T-cell (primary cell): ENCODE measurements at regions not wholly inside any gene's neighbourhood (a gene's known extent, or its start where the extent isn't known, plus 50 kb on each side); places are given as distances from the start of the nearest gene placed in this dataset.

Source experiments
- ATAC-seq, 4 experiments: fragments of 200-7000 bp in 3 of 4; fragments of 150-1000 bp in 1 of 4; cut with Tn5 transposase; replicated peaks in 1 of 4; 1 replicate in 3 of 4; 2 replicates in 1 of 4; pipeline ENCODE4 v1.10.0; 2021; ENCODE audit warnings: moderate library complexity in 3 of 4, mild to moderate bottlenecking in 2 of 4, moderate number of reproducible peaks in 1 of 4
- CTCF ChIA-PET, 2 donors: fragments of 300-600 bp; sonication (Branson Sonifier 250); formaldehyde crosslinking; loops; one replicate each; lab custom pipeline; 2022; ENCODE audit warnings: antibody characterized with exemption in 2 of 2; lab: Charles Lee
- POLR2A ChIA-PET, 2 donors: fragments of 300-600 bp; sonication (Branson Sonifier 250); formaldehyde crosslinking; loops; one replicate each; lab custom pipeline; 2022; ENCODE audit warnings: antibody characterized with exemption in 2 of 2; lab: Charles Lee
- DNase-seq, 35 experiments: peaks; one replicate each; pipeline versions ENCODE4 v3.0.0 to v3.0.0-alpha.2; 2013 to 2023
- H3K27ac ChIP-seq: one replicate; pipeline ENCODE4 v1.5.1; 2013; ENCODE audit warnings: low read length
- H3K27me3 ChIP-seq, 2 experiments: replicated peaks in 1 of 2; 1 replicate in 1 of 2; 2 replicates in 1 of 2; pipeline versions ENCODE4 v1.6.1 to v1.7.0; 2013; ENCODE audit warnings: low read length in 1 of 2, mixed read lengths in 1 of 2; ENCODE audit not compliant: control insufficient read depth in 2 of 2, insufficient read depth in 2 of 2; ENCODE audit errors: extremely low read depth in 1 of 2
- H3K36me3 ChIP-seq, 2 donors: 1 replicate in 1 of 2; 2 replicates in 1 of 2; pipeline versions ENCODE4 v1.6.1 to v1.7.0; 2013; ENCODE audit warnings: low read length in 1 of 2; ENCODE audit not compliant: control insufficient read depth in 2 of 2, insufficient read depth in 1 of 2; ENCODE audit errors: extremely low read depth in 1 of 2
- H3K4me1 ChIP-seq, 2 experiments: 1 replicate in 1 of 2; 2 replicates in 1 of 2; pipeline versions ENCODE4 v1.6.1 to v1.7.0; 2013; ENCODE audit warnings: low read length in 2 of 2, mixed read lengths in 1 of 2; ENCODE audit not compliant: insufficient read depth in 2 of 2, control insufficient read depth in 1 of 2; ENCODE audit errors: extremely low read depth in 1 of 2
- H3K4me3 ChIP-seq, 2 donors: 1 replicate in 1 of 2; 2 replicates in 1 of 2; pipeline versions ENCODE4 v1.5.1 to v1.7.0; 2013; ENCODE audit warnings: mild to moderate bottlenecking in 2 of 2, low read length in 1 of 2, moderate library complexity in 1 of 2; ENCODE audit not compliant: control insufficient read depth in 1 of 2; ENCODE audit errors: extremely low read depth in 1 of 2
- H3K9me3 ChIP-seq: 2 replicates; pipeline ENCODE4 v1.7.0; 2013
- H3K27ac Mint-ChIP-seq, 2 donors: one replicate each; pipeline ENCODE4 v1.8.0; 2020 to 2021; ENCODE audit warnings: mild to moderate bottlenecking in 2 of 2, mixed read lengths in 2 of 2
- H3K27me3 Mint-ChIP-seq, 2 donors: one replicate each; pipeline ENCODE4 v1.8.0; 2021 to 2022; ENCODE audit warnings: mixed read lengths in 2 of 2
- H3K36me3 Mint-ChIP-seq: one replicate; pipeline ENCODE4 v1.8.0; 2021; ENCODE audit warnings: mixed read lengths
- H3K4me1 Mint-ChIP-seq, 3 donors: one replicate each; pipeline ENCODE4 v1.8.0; 2020 to 2022; ENCODE audit warnings: mixed read lengths in 3 of 3, mild to moderate bottlenecking in 1 of 3
- H3K4me3 Mint-ChIP-seq, 3 donors: one replicate each; pipeline ENCODE4 v1.8.0; 2020 to 2022; ENCODE audit warnings: mild to moderate bottlenecking in 3 of 3, mixed read lengths in 3 of 3, moderate library complexity in 3 of 3
- H3K9me3 Mint-ChIP-seq, 3 donors: one replicate each; pipeline ENCODE4 v1.8.0; 2020 to 2022; ENCODE audit warnings: mixed read lengths in 3 of 3
- WGBS: methylation state at CpG from one replicate; pipeline ENCODE4 v1.1.5; 2013; ENCODE audit warnings: missing lambda C conversion rate; ENCODE audit not compliant: insufficient coverage; 5-methylcytosine and 5-hydroxymethylcytosine counted together

DNA sequence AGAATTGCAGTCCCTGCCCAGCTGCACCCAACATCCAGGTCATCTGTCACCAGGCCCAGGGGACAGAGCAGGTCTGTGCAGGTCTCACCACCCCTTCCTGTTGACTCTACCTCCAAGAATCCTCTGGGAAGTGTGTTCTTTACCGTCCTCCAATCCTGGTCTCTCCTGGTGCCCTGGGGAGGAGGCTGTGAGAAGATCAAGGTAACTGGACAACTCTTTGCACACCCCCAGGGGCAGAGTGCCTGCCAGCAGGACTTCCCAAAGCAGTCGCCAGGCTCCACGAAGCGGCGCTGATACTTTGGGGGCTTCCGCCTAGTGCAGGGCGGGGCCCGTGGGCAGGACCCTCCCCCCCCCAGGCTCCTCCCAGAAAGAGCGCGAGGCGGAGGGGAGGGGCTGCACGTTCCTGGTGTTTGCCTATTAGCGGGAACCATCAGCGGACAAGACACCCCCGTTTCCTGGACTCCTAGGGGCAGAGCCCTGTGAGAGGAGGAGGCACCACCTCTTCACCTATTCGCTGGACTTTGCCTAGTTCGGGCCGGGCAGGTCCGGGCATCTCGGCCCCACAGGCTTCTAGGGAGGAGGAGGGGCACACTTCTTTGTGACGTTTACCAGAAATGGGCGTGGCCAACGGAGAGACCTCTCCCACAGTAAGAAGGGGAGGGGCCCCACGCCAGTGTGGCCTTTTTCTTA lies 918.0 kb downstream of the AACS start:
- DNase-seq (peak in 6 of 35 experiments; percentile 1 to 5 (median 2)), ATAC-seq (no peak)
- no peak overlapping the region for H3K27ac Mint-ChIP-seq
- CTCF ChIA-PET, result no interaction called here
- H3K9me3 Mint-ChIP-seq, result peaks cover 5 to 22% (median 9%) of the 10 kb centered on the region in 3 donors
- Histone ChIP-seq H3K27ac (no peak overlapping the region), H3K27me3 (peaks cover 0 to 27% of the 10 kb centered on the region in 2 experiments), H3K4me1 (peaks cover 0 to 3% of the 10 kb centered on the region in 2 experiments), H3K4me3 (no peak overlapping the region), H3K36me3 (no peaks in the 10 kb centered on the region), H3K9me3 (no peaks in the 10 kb centered on the region)
- H3K27me3 Mint-ChIP-seq, result peaks cover 12 to 15% of the 10 kb centered on the region in 2 donors
- H3K4me3 Mint-ChIP-seq, result no peak overlapping the region
- WGBS, result 4% methylated on average over 8 of the region's 24 CpGs
- peaks cover 0 to 3% (median 2%) of the 10 kb centered on the region in 3 donors for H3K4me1 Mint-ChIP-seq
- POLR2A ChIA-PET, result interaction anchor here (0.6 to 0.7 kb wide), 3 partner anchors 15 to 79 kb away, joined by 3 to 5 read pairs (median 4); no protein-coding TSS in a partner anchor
- no peaks in the 10 kb centered on the region for H3K36me3 Mint-ChIP-seq

DNA sequence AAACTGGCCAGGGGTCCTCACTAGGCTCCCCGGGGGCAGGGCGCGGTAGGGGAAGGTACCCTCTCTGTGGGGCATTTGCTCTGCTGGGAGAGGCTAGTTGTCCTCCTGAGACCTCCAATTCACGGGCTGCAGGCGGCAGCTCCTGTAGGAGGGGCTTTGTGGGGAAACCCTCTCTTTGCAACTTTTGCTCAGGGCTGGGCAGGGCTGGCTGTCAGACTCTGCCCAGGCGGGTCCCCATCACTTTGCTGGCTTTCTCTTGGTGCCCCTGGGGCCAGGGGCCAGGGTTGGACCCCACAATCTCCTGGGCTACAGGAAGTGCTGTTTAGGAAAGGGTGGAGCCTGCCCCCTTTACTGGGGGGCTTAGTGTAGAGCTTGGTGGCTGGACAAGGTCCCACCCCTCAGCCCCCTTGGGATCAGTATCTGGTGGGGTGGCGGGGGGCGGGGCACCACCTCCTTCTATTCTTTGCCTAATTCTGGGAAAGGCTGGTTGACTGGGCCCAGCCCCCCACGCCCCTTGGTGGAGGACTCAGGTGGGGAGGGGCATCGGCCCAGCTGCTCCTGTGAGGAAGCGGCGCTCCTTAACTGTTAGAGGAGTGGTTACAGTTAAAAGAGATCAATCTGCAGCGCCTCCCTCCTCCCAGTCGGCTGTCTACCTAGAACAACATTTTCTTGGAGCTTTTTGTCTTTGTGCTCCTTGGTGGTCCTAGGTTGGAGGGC lies 918.7 kb downstream of the AACS start:
- DNase-seq (no peak), ATAC-seq (no peak)
- Mint-ChIP-seq H3K27me3 (peaks cover 12 to 15% of the 10 kb centered on the region in 2 donors), H3K4me3 (no peak overlapping the region), H3K36me3 (no peaks in the 10 kb centered on the region), H3K4me1 (peaks cover 0 to 3% (median 2%) of the 10 kb centered on the region in 3 donors), H3K9me3 (peaks cover 2 to 20% (median 6%) of the 10 kb centered on the region in 3 donors), H3K27ac (no peak overlapping the region)
- CTCF ChIA-PET, result no interaction called here
- 0% methylated on average over 3 of the region's 14 CpGs for WGBS
- POLR2A ChIA-PET, result no interaction called here
- no peaks in the 10 kb centered on the region for H3K36me3 ChIP-seq
- peaks cover 0 to 27% of the 10 kb centered on the region in 2 experiments for H3K27me3 ChIP-seq
- peak overlapping the region in 1 of 2 donors; percentile 3 for H3K4me3 ChIP-seq
- no peak overlapping the region for H3K27ac ChIP-seq
- no peaks in the 10 kb centered on the region for H3K9me3 ChIP-seq
- H3K4me1 ChIP-seq, result peaks cover 0 to 3% of the 10 kb centered on the region in 2 experiments

DNA sequence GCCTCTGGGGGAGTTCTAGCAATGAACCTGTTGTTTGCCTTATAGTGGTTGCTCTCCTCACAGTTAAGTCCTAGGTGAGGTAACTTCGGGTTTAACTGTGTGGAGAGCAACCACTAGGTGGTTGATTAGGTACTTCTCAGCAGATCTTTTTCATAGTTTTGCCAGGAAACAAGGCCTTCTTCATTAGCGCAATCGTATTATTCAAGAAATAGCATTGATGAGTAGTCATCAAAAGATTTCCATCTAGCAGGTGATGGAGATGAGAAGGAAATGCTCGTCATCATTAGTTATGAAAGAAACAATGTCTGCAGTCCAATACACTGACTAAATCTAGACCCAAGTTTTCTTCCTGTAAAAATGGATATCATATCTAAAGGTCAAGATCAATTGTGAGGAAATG lies 923.3 kb downstream of the AACS start:
- Mint-ChIP-seq H3K4me1 (peaks cover 0 to 2% (median 2%) of the 10 kb centered on the region in 3 donors), H3K4me3 (no peak overlapping the region), H3K36me3 (no peaks in the 10 kb centered on the region), H3K27ac (no peak overlapping the region), H3K9me3 (peaks cover 0 to 15% (median 0%) of the 10 kb centered on the region in 3 donors), H3K27me3 (peaks cover 3 to 8% of the 10 kb centered on the region in 2 donors)
- H3K27ac ChIP-seq, result no peak overlapping the region
- ATAC-seq (no peak), DNase-seq (no peak)
- 50% methylated on average over 1 of the region's 4 CpGs for WGBS
- no peaks in the 10 kb centered on the region for H3K9me3 ChIP-seq
- peaks cover 0 to 14% of the 10 kb centered on the region in 2 experiments for H3K27me3 ChIP-seq
- H3K36me3 ChIP-seq, result no peaks in the 10 kb centered on the region
- H3K4me3 ChIP-seq, result no peak overlapping the region
- ChIA-PET POLR2A (no interaction called here), CTCF (no interaction called here)
- H3K4me1 ChIP-seq, result no peaks in the 10 kb centered on the region

DNA sequence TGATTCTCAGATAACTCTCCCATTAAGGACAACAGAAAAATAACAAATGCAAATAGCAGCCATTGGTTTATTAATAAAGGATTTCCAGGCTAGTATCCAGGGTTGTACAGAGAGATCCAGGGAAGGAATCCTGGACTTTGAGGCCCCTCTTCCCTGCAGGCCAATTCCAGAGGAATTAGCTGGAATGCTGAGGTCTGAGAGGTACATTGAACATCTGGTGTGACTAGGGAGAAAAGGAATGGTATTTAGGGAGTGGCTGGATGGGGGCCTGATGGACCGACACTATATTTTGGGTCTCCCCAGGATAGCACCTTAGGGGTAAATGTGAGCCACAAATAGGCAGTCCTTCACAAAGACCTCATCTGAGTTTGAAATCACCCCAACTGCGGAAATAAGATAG lies 924.5 kb downstream of the AACS start:
- Mint-ChIP-seq H3K4me3 (no peak overlapping the region), H3K36me3 (no peaks in the 10 kb centered on the region), H3K27me3 (peaks cover 3 to 8% of the 10 kb centered on the region in 2 donors), H3K9me3 (peaks cover 0 to 15% (median 0%) of the 10 kb centered on the region in 3 donors), H3K4me1 (peaks cover 0 to 2% (median 0%) of the 10 kb centered on the region in 3 donors), H3K27ac (no peak overlapping the region)
- no peaks in the 10 kb centered on the region for H3K36me3 ChIP-seq
- no peak for DNase-seq
- peaks cover 0 to 3% of the 10 kb centered on the region in 2 experiments for H3K27me3 ChIP-seq
- H3K4me3 ChIP-seq, result no peak overlapping the region
- no peaks in the 10 kb centered on the region for H3K9me3 ChIP-seq
- ATAC-seq, result no peak
- no peak overlapping the region for H3K27ac ChIP-seq
- POLR2A ChIA-PET, result no interaction called here
- no peaks in the 10 kb centered on the region for H3K4me1 ChIP-seq
- WGBS, result 80% methylated on average over 1 of the region's 2 CpGs
- CTCF ChIA-PET, result no interaction called here

DNA sequence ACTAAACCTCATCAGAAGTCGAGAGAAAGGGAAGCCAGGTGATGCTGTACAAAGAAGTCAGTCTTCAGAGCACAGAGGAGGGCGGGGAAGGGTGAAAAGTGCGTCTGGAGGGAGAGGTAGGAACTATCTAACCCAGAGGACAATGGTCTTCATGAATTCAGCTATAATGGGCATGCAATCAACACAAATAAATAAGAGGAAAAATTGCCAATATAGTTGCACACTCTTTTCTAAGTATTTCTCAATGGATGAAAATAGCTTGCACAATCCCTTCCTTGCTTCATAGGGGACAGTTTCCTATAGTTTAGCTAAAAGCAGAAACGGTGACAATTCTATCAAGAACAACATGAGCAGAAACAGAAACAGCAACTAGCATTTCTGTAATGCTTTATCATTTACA lies 931.2 kb downstream of the AACS start:
- Histone ChIP-seq H3K4me3 (no peak overlapping the region), H3K9me3 (no peaks in the 10 kb centered on the region), H3K36me3 (no peaks in the 10 kb centered on the region), H3K4me1 (no peaks in the 10 kb centered on the region), H3K27me3 (no peaks in the 10 kb centered on the region), H3K27ac (no peak overlapping the region)
- no peaks in the 10 kb centered on the region for H3K4me1 Mint-ChIP-seq
- DNase-seq, result no peak
- CTCF ChIA-PET, result no interaction called here
- H3K4me3 Mint-ChIP-seq, result no peak overlapping the region
- H3K9me3 Mint-ChIP-seq, result peaks cover 0 to 4% (median 0%) of the 10 kb centered on the region in 3 donors
- no CpG with 5 or more reads among the region's 4 CpGs for WGBS
- no peaks in the 10 kb centered on the region for H3K27me3 Mint-ChIP-seq
- H3K36me3 Mint-ChIP-seq, result no peaks in the 10 kb centered on the region
- no peak for ATAC-seq
- POLR2A ChIA-PET, result no interaction called here
- H3K27ac Mint-ChIP-seq, result no peak overlapping the region

DNA sequence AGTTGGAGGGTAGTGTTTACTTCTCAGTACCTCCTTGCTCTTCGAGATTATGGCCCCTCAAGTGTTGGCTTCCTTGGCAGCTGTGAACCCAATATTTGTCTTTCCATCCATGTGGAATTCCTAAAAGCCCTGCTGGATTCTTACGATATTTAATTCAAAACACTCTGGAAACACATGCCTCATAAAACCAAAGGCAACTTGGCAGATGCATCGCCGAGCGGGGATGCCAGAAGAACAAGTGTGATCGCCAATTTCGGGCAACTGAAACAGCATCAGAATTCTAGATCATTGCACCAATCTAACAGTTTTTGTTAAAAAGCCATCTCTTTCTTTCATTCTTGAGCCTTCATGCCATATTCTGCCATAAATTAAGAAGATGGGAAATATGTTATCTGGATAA lies 934.4 kb downstream of the AACS start:
- Mint-ChIP-seq H3K4me1 (no peaks in the 10 kb centered on the region), H3K9me3 (peaks cover 10 to 20% (median 18%) of the 10 kb centered on the region in 3 donors), H3K27me3 (no peaks in the 10 kb centered on the region), H3K36me3 (no peaks in the 10 kb centered on the region), H3K27ac (no peak overlapping the region), H3K4me3 (no peak overlapping the region)
- Histone ChIP-seq H3K27ac (no peak overlapping the region), H3K4me1 (no peaks in the 10 kb centered on the region), H3K36me3 (no peaks in the 10 kb centered on the region), H3K4me3 (no peak overlapping the region), H3K9me3 (no peaks in the 10 kb centered on the region), H3K27me3 (no peaks in the 10 kb centered on the region)
- POLR2A ChIA-PET, result no interaction called here
- whole genome bisulfite sequencing, result 67% methylated on average over 2 of the region's 7 CpGs
- CTCF ChIA-PET, result no interaction called here
- DNase-seq (no peak), ATAC-seq (no peak)
